ENCODE measurements at regions not wholly inside any gene's neighbourhood (a gene's known extent, or its start where the extent isn't known, plus 50 kb on each side); places are given as distances from the start of the nearest gene placed in this dataset.

DNA sequence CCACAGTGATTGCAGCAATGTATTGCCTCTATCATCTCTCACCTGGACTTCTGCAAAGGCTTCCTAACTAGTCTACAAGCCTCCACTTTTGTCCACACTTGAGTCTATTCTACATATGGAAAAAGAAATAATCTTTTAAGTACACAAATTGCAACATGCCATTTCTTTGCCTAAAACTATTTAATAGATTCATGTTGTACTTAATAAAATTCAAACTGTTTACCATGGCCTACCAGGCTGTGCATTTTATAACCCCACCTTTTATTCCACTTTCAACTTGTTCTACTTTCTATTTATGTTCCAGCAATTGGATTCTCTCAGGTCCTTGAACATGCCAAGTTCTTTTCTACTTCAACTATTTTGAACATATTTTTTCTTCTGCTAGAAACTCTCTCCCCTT, 128.7 kb downstream of the GPR85 start:
- TF ChIP-seq, protein P1, sequence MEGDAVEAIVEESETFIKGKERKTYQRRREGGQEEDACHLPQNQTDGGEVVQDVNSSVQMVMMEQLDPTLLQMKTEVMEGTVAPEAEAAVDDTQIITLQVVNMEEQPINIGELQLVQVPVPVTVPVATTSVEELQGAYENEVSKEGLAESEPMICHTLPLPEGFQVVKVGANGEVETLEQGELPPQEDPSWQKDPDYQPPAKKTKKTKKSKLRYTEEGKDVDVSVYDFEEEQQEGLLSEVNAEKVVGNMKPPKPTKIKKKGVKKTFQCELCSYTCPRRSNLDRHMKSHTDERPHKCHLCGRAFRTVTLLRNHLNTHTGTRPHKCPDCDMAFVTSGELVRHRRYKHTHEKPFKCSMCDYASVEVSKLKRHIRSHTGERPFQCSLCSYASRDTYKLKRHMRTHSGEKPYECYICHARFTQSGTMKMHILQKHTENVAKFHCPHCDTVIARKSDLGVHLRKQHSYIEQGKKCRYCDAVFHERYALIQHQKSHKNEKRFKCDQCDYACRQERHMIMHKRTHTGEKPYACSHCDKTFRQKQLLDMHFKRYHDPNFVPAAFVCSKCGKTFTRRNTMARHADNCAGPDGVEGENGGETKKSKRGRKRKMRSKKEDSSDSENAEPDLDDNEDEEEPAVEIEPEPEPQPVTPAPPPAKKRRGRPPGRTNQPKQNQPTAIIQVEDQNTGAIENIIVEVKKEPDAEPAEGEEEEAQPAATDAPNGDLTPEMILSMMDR (IDR thresholded peaks at IDR 0.05): no peak
- no peak for TF ChIP-seq POLR2A (IDR thresholded peaks at IDR 0.05)

Data from stomach (tissue), 4 donors.